ENCODE measurements at regions not wholly inside any gene's neighbourhood (a gene's known extent, or its start where the extent isn't known, plus 50 kb on each side); places are given as distances from the start of the nearest gene placed in this dataset.

- TF ChIP-seq CTCF (conservative IDR thresholded peaks at IDR 0.05) = no peak
- TF ChIP-seq ZFX (IDR thresholded peaks at IDR 0.05) = no peak
These were observed 55.2 kb upstream of the DLK1 start for GRCh38 chr14:100671386-100671901.
